Aorta (tissue), 5 donors: ENCODE measurements at regions not wholly inside any gene's neighbourhood (a gene's known extent, or its start where the extent isn't known, plus 50 kb on each side); places are given as distances from the start of the nearest gene placed in this dataset.
A peak's percentile ranks its signal among the peaks of the same experiment; 100 is the strongest.

Experiments
- ATAC-seq: fragments of 200-7000 bp; cut with Tn5 transposase; one replicate; pipeline ENCODE4 v1.9.1; 2022; ENCODE audit warnings: moderate library complexity; ENCODE audit not compliant: low FRiP score
- DNase-seq, 2 donors: peaks; one replicate each; pipeline ENCODE4 v3.0.0-alpha.2; 2020
- H3K27ac ChIP-seq, 2 donors: one replicate each; pipeline ENCODE4 v1.5.1; 2013; ENCODE audit warnings: low read length in 2 of 2, mild to moderate bottlenecking in 2 of 2, moderate library complexity in 2 of 2, control low read depth in 1 of 2, inconsistent platforms in 1 of 2, low read depth in 1 of 2
- H3K27me3 ChIP-seq, 2 donors: one replicate each; pipeline ENCODE4 v1.6.1; 2013; ENCODE audit warnings: control low read depth in 1 of 2, low read length in 1 of 2, mild to moderate bottlenecking in 1 of 2, moderate library complexity in 1 of 2; ENCODE audit not compliant: insufficient read depth in 2 of 2, control insufficient read depth in 1 of 2
- H3K36me3 ChIP-seq, 2 donors: one replicate each; pipeline ENCODE4 v1.6.1; 2013; ENCODE audit warnings: control low read depth in 1 of 2, low read length in 1 of 2, mild to moderate bottlenecking in 1 of 2; ENCODE audit not compliant: insufficient read depth in 2 of 2, control insufficient read depth in 1 of 2
- H3K4me1 ChIP-seq, 2 donors: one replicate each; pipeline ENCODE4 v1.6.1; 2013; ENCODE audit warnings: low read length in 2 of 2, control low read depth in 1 of 2, mild to moderate bottlenecking in 1 of 2, moderate library complexity in 1 of 2; ENCODE audit not compliant: insufficient read depth in 2 of 2, control insufficient read depth in 1 of 2
- H3K4me3 ChIP-seq, 2 donors: one replicate each; pipeline ENCODE4 v1.5.1; 2013; ENCODE audit warnings: low read length in 2 of 2, control low read depth in 1 of 2, mild to moderate bottlenecking in 1 of 2
- H3K9me3 ChIP-seq: one replicate; pipeline ENCODE4 v1.6.1; 2013; ENCODE audit warnings: mild to moderate bottlenecking, low read length; ENCODE audit not compliant: control insufficient read depth
- WGBS, 2 donors: extraction: QIAGEN DNeasy Blood & Tissue Kit; methylation state at CpG; one replicate each; pipeline ENCODE4 v1.1.7; 2013; 5-methylcytosine and 5-hydroxymethylcytosine counted together
- intact Hi-C, 2 donors: fragments of 100-400 bp; cut with DNase I; formaldehyde crosslinking; loops; one replicate each; pipeline versions ENCODE4 v1.14.2 to v1.15.0; 2022
- donor health status: healthy with polysubstance abuse.
- donor health status: Bipolar disorder and iron deficiency.
- donor health status: DM: no; HTN: no; CAD: no.
- donor health status: DM: no; HTN: no; CAD: no.
- donor health status: DM: yes; HTN: yes; CAD: no.

DNA sequence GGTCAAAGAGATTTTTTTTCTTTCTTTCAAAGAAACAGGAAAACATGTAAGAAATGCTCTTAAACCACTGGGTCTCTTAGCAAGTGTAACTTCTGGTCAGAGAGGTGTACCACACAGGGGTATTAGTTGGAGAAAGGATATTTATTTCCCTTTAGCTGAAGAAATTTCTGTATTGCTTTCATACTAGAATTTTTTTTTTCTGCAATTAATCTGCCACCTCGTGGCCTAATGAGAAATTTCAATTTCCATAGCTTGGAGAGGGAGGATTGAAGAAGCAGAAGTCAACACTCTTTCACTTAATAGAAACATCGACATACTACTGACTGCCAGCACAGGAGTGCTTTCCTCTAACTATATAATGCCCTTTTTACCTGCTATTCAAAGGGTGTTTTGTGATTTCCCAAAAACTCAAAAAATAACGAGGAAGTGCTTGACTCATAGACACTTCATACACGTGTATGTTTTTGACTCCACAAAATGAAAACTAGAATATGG lies 177.6 kb upstream of the NAMPT start:
- Histone ChIP-seq H3K4me3 (no peak overlapping the region), H3K27ac (no peak overlapping the region), H3K27me3 (no peaks in the 10 kb centered on the region), H3K9me3 (no peaks in the 10 kb centered on the region), H3K4me1 (peaks cover 0 to 10% of the 10 kb centered on the region in 2 donors), H3K36me3 (no peaks in the 10 kb centered on the region)
- ATAC-seq (peak; percentile 46), DNase-seq (no peak)
- WGBS, 2 donors, result 48 to 55% methylated on average over 4 of the region's 4 CpGs
- intact Hi-C loops, result loop anchor here (1.0 to 5.0 kb wide), 3 partner anchors 190 to 286 kb away; no protein-coding TSS in a partner anchor

DNA sequence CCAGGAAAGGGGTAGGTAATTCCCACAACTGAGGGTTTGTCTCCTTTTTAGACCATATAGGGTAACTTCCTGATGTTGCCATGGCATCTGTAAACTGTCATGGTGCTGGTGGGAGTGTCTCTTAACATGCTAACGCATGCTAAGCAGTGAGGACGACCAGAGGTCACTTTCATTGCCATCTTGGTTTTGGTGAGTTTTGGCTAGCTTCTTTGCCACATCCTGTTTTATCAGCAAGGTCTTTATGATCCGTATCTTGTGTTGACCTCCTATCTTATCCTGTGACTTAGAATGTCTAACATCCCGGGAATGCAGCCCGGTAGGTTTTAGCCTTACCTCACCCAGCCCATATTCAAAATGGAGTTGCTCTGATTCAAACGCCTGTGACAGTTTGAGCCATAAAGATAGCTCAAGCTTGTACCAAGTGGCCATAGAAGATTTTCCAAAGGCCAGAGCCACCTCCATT lies 176.0 kb upstream of the NAMPT start:
- Histone ChIP-seq H3K27ac (no peak overlapping the region), H3K4me1 (peaks cover 0 to 6% of the 10 kb centered on the region in 2 donors), H3K4me3 (no peak overlapping the region), H3K36me3 (no peaks in the 10 kb centered on the region), H3K9me3 (no peaks in the 10 kb centered on the region), H3K27me3 (no peaks in the 10 kb centered on the region)
- no peak for DNase-seq
- intact Hi-C loops, result loop anchor here in 1 of 2 donors (5.0 kb wide), 2 partner anchors 189 to 284 kb away; no protein-coding TSS in a partner anchor
- no peak for ATAC-seq
- 80 to 87% methylated on average over 6 of the region's 6 CpGs for WGBS, 2 donors

DNA sequence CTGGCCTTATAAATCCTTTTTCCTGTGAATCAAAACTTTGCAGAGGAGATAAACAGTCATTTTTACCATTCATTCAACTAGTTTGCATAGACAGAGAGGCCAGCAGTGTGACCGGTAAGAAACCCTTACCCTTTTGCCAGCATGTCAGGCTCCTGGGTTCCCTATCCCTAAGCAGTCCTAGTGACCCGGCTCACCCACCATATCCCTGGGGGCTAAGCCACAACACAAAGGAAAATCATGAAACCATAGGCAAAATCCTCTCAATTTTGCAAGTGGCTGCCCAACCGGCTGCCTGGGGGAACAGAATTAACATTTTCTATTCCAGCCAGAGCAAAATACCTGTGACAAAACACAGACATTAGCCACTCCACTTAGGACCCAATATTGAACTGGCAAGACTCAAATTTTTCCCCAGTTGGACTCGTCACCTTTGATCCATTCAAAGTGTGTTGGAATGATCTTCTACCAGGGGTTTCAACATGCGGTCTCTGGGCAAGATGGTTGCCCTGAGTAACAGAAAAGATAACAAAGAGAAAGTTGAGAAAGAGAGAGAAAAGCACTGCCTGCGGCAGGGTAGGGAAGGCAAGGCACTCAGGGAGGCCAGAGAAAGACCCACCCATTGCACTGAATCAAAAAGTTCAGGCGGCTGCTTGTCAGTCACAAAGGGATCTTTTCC lies 174.8 kb upstream of the NAMPT start:
- ATAC-seq, result no peak
- no peak for DNase-seq
- Histone ChIP-seq H3K27ac (no peak overlapping the region), H3K9me3 (no peaks in the 10 kb centered on the region), H3K4me1 (no peaks in the 10 kb centered on the region), H3K4me3 (no peak overlapping the region), H3K36me3 (no peaks in the 10 kb centered on the region), H3K27me3 (no peaks in the 10 kb centered on the region)
- intact Hi-C loops, result loop anchor here in 1 of 2 donors (5.0 kb wide), 2 partner anchors 187 to 282 kb away; no protein-coding TSS in a partner anchor
- 87 to 93% methylated on average over 7 of the region's 7 CpGs for WGBS, 2 donors

DNA sequence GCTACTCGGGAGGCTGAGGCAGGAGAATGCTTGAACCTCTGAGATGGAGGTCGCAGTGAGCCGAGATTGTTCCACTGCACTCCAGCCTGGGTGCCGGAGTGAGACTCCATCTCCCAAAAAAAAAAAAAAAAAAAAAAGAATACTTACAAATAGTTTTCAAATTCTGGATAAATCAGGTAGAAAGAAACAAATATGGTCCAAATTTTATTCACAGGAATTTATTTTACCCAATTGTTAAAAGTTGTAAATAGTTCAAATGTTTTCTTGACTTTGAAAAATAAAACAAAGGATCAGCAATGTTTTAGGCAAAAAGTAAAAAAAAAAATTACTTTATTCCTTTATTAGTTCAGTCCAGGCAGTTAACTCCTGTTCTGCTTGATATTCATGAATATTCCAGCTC lies 172.9 kb upstream of the NAMPT start:
- intact Hi-C loops, result no loop called here
- no peak overlapping the region for H3K27ac ChIP-seq
- WGBS, 2 donors, result 94 to 99% methylated on average over 4 of the region's 4 CpGs
- no peaks in the 10 kb centered on the region for H3K36me3 ChIP-seq
- no peak for DNase-seq
- H3K9me3 ChIP-seq, result no peaks in the 10 kb centered on the region
- no peak overlapping the region for H3K4me3 ChIP-seq
- no peaks in the 10 kb centered on the region for H3K4me1 ChIP-seq
- H3K27me3 ChIP-seq, result no peaks in the 10 kb centered on the region
- no peak for ATAC-seq

DNA sequence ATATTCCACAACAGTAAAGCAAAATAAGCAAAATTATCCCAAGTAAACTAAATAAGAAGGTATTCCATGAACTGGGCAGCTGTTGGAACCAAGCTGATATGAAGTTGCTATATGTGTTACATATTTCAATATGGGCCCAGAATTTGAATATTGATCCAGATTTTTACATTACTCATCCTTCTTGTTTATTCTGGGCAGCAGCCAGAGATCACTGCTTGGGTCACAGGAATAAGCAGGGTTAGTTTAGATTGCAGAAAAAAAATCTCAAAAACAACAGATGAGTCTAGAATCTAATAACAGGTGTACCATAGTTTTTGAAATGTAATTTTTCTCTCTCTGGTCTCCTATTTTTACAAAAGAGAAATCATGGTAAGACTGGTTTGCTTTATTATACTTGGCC lies 171.5 kb upstream of the NAMPT start:
- intact Hi-C loops, result no loop called here

DNA sequence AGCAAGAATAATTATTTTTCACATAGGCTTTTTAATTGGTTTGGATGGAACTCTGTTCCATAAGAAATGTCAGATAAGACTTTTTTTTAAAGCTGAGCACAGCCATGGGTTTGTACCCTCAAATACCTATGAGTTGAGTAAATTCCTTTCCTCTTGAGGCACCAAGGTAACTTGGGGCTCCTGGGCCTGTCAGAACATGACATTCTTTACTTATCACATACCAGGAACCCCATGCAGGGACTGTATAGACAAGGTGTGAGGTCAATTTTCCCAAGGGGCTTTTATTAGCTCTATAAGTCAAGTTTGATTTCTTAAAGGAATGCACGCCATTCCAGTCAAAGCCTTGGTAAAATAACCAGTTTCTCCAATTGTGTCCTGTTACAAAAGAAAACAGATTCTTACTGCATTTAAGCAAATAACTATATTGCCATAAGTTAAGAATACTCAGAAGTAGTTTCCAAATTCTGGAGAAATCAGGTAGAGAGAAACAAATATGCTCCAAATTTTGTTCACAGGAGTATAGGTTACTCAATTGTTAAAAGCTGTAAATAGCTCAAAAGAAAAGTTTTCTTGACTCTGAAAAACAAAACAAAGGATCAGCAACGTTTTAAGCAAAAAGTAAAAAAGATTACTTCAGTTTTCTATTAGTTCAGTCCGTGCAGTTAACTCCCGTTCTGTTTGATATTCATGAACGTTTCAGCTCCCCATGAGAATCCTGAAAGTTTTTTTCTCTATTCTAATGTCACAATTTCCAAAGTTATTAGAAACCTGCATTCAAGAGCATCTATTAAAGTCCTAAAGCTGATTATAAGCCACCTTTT lies 167.5 kb upstream of the NAMPT start:
- Histone ChIP-seq H3K4me3 (no peak overlapping the region), H3K27me3 (no peaks in the 10 kb centered on the region), H3K9me3 (no peaks in the 10 kb centered on the region), H3K4me1 (no peaks in the 10 kb centered on the region), H3K27ac (no peak overlapping the region), H3K36me3 (no peaks in the 10 kb centered on the region)
- DNase-seq, result no peak
- ATAC-seq, result no peak
- intact Hi-C loops, result no loop called here
- WGBS, 2 donors, result 68 to 73% methylated on average over 5 of the region's 5 CpGs

More for the DNA sequence above, 171.5 kb upstream of the NAMPT start:
- H3K27ac ChIP-seq, result no peak overlapping the region
- no peak overlapping the region for H3K4me3 ChIP-seq
- ATAC-seq (no peak), DNase-seq (no peak)
- no peaks in the 10 kb centered on the region for H3K27me3 ChIP-seq
- no peaks in the 10 kb centered on the region for H3K36me3 ChIP-seq
- no peaks in the 10 kb centered on the region for H3K9me3 ChIP-seq
- no peaks in the 10 kb centered on the region for H3K4me1 ChIP-seq

DNA sequence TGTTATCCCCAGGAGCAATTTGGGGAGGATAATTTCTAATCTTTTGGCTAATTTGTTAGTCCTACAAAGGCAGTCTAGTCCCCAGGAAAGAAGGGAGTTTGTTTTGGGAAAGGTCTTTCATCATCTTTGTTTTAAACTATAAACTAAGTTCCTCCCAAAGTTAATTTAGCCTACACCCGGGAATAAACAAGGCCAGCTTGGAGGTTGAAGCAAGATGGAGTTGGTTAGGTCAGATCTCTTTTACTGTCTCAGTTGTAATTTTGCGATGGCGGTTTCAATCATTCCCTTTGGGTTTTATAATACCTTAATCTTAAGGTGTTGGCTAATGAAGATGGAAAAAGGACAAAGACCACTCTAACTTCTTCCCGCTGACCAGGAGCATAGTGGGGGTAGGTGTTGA lies 166.4 kb upstream of the NAMPT start:
- Histone ChIP-seq H3K27ac (no peak overlapping the region), H3K4me1 (no peaks in the 10 kb centered on the region), H3K27me3 (no peaks in the 10 kb centered on the region), H3K4me3 (no peak overlapping the region), H3K36me3 (no peaks in the 10 kb centered on the region), H3K9me3 (no peaks in the 10 kb centered on the region)
- no peak for DNase-seq
- intact Hi-C loops, result no loop called here
- 90 to 96% methylated on average over 4 of the region's 4 CpGs for WGBS, 2 donors
- no peak for ATAC-seq

DNA sequence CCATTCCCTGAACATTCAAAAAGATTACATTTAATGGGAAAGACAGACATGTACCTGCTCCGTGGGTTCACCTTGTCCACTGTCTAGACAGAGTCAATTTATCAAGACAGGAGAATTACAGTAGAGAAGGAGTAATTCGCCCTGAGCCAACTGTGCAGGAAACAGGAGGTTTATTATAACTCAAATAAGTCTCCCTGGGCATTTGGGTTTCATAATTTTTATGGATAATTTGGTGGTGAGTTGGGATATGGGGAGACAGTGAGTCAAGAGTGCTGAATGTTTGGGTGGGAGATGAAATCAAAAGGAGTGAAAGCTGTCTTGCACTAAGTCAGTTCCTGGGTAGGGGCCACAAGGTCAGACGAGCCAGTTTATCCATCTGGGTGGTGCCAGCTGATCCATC lies 165.9 kb upstream of the NAMPT start:
- ATAC-seq, result no peak
- Histone ChIP-seq H3K27ac (no peak overlapping the region), H3K4me1 (no peaks in the 10 kb centered on the region), H3K27me3 (no peaks in the 10 kb centered on the region), H3K36me3 (no peaks in the 10 kb centered on the region), H3K9me3 (no peaks in the 10 kb centered on the region), H3K4me3 (no peak overlapping the region)
- intact Hi-C loops, result no loop called here
- no peak for DNase-seq
- 61 to 62% methylated on average over 3 of the region's 3 CpGs for WGBS, 2 donors
